Mesendoderm (in vitro differentiated cells): ENCODE measurements at regions not wholly inside any gene's neighbourhood (a gene's known extent, or its start where the extent isn't known, plus 50 kb on each side); places are given as distances from the start of the nearest gene placed in this dataset. TPM values are rescaled to one million over a fixed set of nuclear protein-coding genes. Genes with fewer than 3 reads are reported as not detected.

Experiments used
- DNase-seq: peaks from one replicate; pipeline ENCODE4 v3.0.0; 2013
- H2AK5ac ChIP-seq: 2 replicates; pipeline ENCODE4 v1.6.1; 2013; ENCODE audit warnings: low read length, inconsistent platforms
- H2BK120ac ChIP-seq: 2 replicates; pipeline ENCODE4 v1.6.1; 2013; ENCODE audit warnings: low read depth, mild to moderate bottlenecking, low read length, moderate library complexity, mixed read lengths
- H2BK15ac ChIP-seq: replicated peaks from 2 replicates; pipeline ENCODE4 v1.6.1; 2013; ENCODE audit warnings: low read depth, mild to moderate bottlenecking, moderate library complexity
- H2BK5ac ChIP-seq: 2 replicates; pipeline ENCODE4 v1.6.1; 2013; ENCODE audit warnings: low read length, inconsistent platforms
- H3K18ac ChIP-seq: 2 replicates; pipeline ENCODE4 v1.6.1; 2013; ENCODE audit warnings: mild to moderate bottlenecking, low read length, mixed read lengths
- H3K23ac ChIP-seq: one replicate; pipeline ENCODE4 v1.6.1; 2013; ENCODE audit warnings: low read length
- H3K27ac ChIP-seq: 2 replicates; pipeline ENCODE4 v1.5.1; 2013; ENCODE audit warnings: low read depth, mild to moderate bottlenecking, inconsistent platforms, low read length, moderate library complexity
- H3K27me3 ChIP-seq: 2 replicates; pipeline ENCODE4 v1.6.1; 2013; ENCODE audit warnings: low read length, control low read depth, mild to moderate bottlenecking, inconsistent platforms; ENCODE audit not compliant: insufficient read depth, poor library complexity
- H3K36me3 ChIP-seq: 2 replicates; pipeline ENCODE4 v1.6.1; 2013; ENCODE audit warnings: low read length, inconsistent platforms; ENCODE audit not compliant: control insufficient read depth, insufficient read depth
- H3K4ac ChIP-seq: one replicate; pipeline ENCODE4 v1.6.1; 2013; ENCODE audit warnings: low read depth, mild to moderate bottlenecking, low read length, moderate library complexity
- H3K4me1 ChIP-seq: 2 replicates; pipeline ENCODE4 v1.6.1; 2013; ENCODE audit warnings: low read depth, low read length, inconsistent platforms; ENCODE audit not compliant: control insufficient read depth
- H3K4me2 ChIP-seq: 2 replicates; pipeline ENCODE4 v1.6.1; 2013; ENCODE audit warnings: low read length
- H3K4me3 ChIP-seq: 2 replicates; pipeline ENCODE4 v1.5.1; 2013; ENCODE audit warnings: mild to moderate bottlenecking, low read length
- H3K56ac ChIP-seq: one replicate; pipeline ENCODE4 v1.6.1; 2013; ENCODE audit warnings: low read length
- H3K79me1 ChIP-seq: 2 replicates; pipeline ENCODE4 v1.6.1; 2013; ENCODE audit warnings: low read length, inconsistent platforms
- H3K79me2 ChIP-seq: 2 replicates; pipeline ENCODE4 v1.6.1; 2013; ENCODE audit warnings: mild to moderate bottlenecking, low read length; ENCODE audit not compliant: control insufficient read depth, insufficient read depth
- H3K9ac ChIP-seq: 2 replicates; pipeline ENCODE4 v1.6.1; 2013; ENCODE audit warnings: low read length, inconsistent platforms
- H4K5ac ChIP-seq: one replicate; pipeline ENCODE4 v1.6.1; 2013; ENCODE audit warnings: low read length
- H4K8ac ChIP-seq: one replicate; pipeline ENCODE4 v1.6.1; 2013; ENCODE audit warnings: low read depth, mild to moderate bottlenecking, control low read depth, low read length, moderate library complexity
- WGBS: extraction: QIAGEN DNeasy Blood & Tissue Kit; methylation state at CpG from one replicate; pipeline ENCODE4 v1.1.7; 2013; ENCODE audit warnings: low lambda C conversion rate, missing lambda C conversion rate; ENCODE audit not compliant: insufficient coverage; ENCODE audit errors: extremely low coverage; 5-methylcytosine and 5-hydroxymethylcytosine counted together
- small RNA-seq: library from polyadenylated mRNA; stranded (forward); fragments of <200 nt; extraction: miRNeasy Mini kit (QIAGEN cat#:217004); gene quantifications from one replicate; pipeline ENCODE3, GENCODE V24; 2013; ENCODE audit not compliant: insufficient read depth

DNA sequence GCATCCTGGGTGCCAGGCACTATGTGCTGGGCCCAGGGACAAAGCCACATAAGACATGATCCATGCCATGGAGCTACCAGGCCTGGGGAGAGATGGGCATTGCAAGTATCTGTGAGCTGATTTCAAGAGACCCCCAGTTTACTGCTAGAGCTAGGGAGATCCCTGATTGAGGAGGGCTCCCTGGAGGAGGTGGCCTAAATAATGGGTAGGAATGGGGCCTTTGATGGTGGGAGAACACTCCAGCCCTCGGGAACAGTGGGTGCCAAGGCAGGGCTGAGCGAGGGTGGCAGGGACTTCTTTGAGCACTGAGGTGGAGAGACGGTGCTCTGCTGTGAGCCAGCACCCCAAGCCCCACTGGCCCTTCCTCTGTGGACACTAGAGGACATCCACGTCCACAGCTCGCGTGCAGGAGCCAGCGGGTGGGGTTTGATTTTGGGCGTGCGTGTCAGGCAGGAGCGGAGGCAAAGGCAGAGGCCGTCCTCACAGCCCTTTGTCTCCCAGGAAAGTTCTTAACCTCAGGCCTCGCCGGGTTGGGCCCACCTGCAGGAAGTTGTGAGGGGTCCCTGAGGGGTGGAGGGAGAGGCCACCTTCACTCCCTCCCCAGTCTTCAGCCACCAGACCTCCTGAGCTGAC, 52.9 kb upstream of the PPARA start:
- no peak overlapping the region for H4K8ac ChIP-seq
- H3K4me1 ChIP-seq, result no peaks in the 10 kb centered on the region
- H3K4me3 ChIP-seq, result no peak overlapping the region
- H3K36me3 ChIP-seq, result no peaks in the 10 kb centered on the region
- no peak overlapping the region for H3K4ac ChIP-seq
- no peak overlapping the region for H3K56ac ChIP-seq
- H3K79me1 ChIP-seq, result no peaks in the 10 kb centered on the region
- H3K9ac ChIP-seq, result no peak overlapping the region
- no peak overlapping the region for H2BK15ac ChIP-seq
- no peak for DNase-seq
- H4K5ac ChIP-seq, result no peak overlapping the region
- no peak overlapping the region for H2AK5ac ChIP-seq
- no peaks in the 10 kb centered on the region for H3K27me3 ChIP-seq
- H3K79me2 ChIP-seq, result no peaks in the 10 kb centered on the region
- H3K18ac ChIP-seq, result no peak overlapping the region
- H3K23ac ChIP-seq, result no peak overlapping the region
- H3K4me2 ChIP-seq, result no peak overlapping the region
- WGBS, result no CpG with 5 or more reads among the region's 13 CpGs
- H2BK5ac ChIP-seq, result no peak overlapping the region
- no peak overlapping the region for H3K27ac ChIP-seq
- H2BK120ac ChIP-seq, result no peak overlapping the region

DNA sequence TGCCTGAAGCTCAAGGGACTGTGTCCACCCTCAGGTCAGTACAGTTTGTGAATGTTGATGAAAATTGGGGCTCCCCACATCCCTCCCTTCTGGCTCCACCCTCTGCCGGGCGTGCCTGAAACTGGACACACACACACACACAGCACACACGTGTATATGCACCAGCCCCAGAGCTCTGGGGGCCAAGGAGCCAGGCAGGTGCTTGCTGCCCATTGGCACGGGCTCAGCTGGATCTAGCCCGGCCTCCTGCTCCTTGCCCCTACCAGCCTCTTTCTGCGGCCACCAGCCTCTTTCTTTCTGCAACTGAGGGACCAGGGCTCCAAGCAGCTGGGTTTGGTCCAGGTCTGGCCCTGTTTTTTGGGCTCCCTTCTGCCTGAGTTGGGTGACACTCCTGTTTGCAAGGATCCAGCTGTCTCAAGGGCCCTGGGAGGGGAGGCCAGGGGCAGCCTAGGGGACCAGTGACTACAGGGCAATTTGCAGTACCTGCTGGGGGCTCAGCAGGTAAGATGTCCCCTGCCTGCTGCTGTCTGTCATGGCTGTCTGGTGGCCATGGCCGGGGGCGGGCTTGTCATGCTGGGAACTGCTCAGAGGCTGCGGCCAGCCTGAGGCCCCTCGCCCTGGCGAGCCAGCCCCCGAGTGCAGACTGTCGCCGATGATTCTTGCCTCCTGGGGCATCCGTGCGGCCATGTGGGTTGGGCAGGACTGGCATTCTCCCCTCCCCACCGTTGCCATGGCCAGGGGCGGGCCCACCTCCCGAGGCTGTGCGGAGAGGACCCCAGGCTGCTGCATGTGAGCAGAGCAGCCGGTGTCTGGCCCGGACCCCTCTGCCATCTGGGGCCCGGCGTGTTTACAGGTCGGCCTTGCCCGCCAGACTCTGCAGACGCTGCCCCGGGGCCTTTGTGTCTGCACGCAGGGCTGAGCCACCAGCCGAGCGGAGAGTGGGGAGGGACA, 51.5 kb upstream of the PPARA start:
- H3K79me1 ChIP-seq, result no peaks in the 10 kb centered on the region
- no peak overlapping the region for H3K9ac ChIP-seq
- no peak overlapping the region for H3K23ac ChIP-seq
- H3K18ac ChIP-seq, result no peak overlapping the region
- no peak overlapping the region for H2BK5ac ChIP-seq
- H4K8ac ChIP-seq, result no peak overlapping the region
- no peaks in the 10 kb centered on the region for H3K27me3 ChIP-seq
- no peak overlapping the region for H2AK5ac ChIP-seq
- H3K4me3 ChIP-seq, result no peak overlapping the region
- no peak overlapping the region for H2BK15ac ChIP-seq
- H2BK120ac ChIP-seq, result no peak overlapping the region
- H3K56ac ChIP-seq, result no peak overlapping the region
- H3K4me2 ChIP-seq, result no peak overlapping the region
- H4K5ac ChIP-seq, result no peak overlapping the region
- H3K36me3 ChIP-seq, result no peaks in the 10 kb centered on the region
- DNase-seq, result no peak
- no CpG with 5 or more reads among the region's 31 CpGs for WGBS
- H3K4me1 ChIP-seq, result no peaks in the 10 kb centered on the region
- no peak overlapping the region for H3K4ac ChIP-seq
- H3K79me2 ChIP-seq, result no peaks in the 10 kb centered on the region
- H3K27ac ChIP-seq, result no peak overlapping the region

GRCh38 chr22:46099740-46100139, 50.6 kb upstream of the PPARA start:
- Histone ChIP-seq H3K27me3 (no peaks in the 10 kb centered on the region), H3K18ac (no peak overlapping the region), H3K9ac (no peak overlapping the region), H3K4ac (no peak overlapping the region), H3K56ac (no peak overlapping the region), H2BK120ac (no peak overlapping the region), H2BK5ac (no peak overlapping the region), H3K23ac (no peak overlapping the region), H3K79me2 (no peaks in the 10 kb centered on the region), H4K5ac (no peak overlapping the region), H4K8ac (no peak overlapping the region), H3K4me3 (no peak overlapping the region), H2AK5ac (no peak overlapping the region), H3K27ac (no peak overlapping the region), H3K4me2 (no peak overlapping the region), H2BK15ac (no peak overlapping the region), H3K4me1 (no peaks in the 10 kb centered on the region), H3K36me3 (no peaks in the 10 kb centered on the region), H3K79me1 (no peaks in the 10 kb centered on the region)
- no CpG with 5 or more reads among the region's 4 CpGs for WGBS
- no peak for DNase-seq

DNA sequence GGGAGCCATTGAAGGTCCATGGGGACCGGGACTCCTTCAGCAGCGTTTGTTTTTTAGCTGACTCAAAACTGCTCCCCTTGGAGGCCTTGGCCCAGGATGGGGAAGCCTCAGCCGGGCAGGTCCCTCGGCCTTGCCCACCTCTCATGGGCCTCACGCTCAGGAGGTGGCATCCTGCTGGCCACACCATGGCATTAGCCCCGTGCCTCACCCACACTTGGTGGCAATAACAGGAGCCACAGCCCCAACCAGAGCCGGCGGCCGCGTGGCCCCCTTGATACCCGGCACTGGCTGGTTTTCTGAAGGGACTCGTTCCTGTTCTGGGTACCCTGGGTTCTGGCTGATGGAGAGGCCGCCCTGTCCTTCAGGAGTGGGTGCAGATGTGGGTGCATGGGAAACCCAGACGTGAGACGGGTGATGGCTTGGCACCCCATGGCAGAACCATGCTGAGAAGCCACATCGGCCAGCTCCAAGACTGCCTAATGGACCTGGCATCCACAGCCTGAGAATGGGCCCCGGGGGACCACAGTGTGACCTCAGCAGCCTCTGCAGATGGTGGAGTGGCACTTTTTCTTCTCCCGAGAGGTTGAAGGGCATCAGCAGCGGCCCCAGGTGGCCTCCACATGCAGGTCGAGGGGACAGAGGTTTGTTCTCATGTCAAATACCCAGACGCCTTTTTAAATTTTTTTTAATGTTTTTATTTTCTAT, 49.8 kb upstream of the PPARA start:
- Histone ChIP-seq H3K18ac (no peak overlapping the region), H3K9ac (no peak overlapping the region), H4K8ac (no peak overlapping the region), H3K4me1 (no peaks in the 10 kb centered on the region), H2BK5ac (no peak overlapping the region), H3K56ac (no peak overlapping the region), H3K4me2 (no peak overlapping the region), H3K4ac (no peak overlapping the region), H4K5ac (no peak overlapping the region), H3K27ac (no peak overlapping the region), H3K23ac (no peak overlapping the region), H3K27me3 (no peaks in the 10 kb centered on the region), H3K36me3 (no peaks in the 10 kb centered on the region), H3K4me3 (no peak overlapping the region), H3K79me1 (no peaks in the 10 kb centered on the region), H3K79me2 (no peaks in the 10 kb centered on the region), H2AK5ac (no peak overlapping the region), H2BK15ac (no peak overlapping the region), H2BK120ac (no peak overlapping the region)
- no CpG with 5 or more reads among the region's 21 CpGs for WGBS
- DNase-seq, result no peak

Small RNA genes lying in the stretch of these regions (small RNA-seq; reads per million reads assigned to genes)
- gene MIR3619, result not detected
